HL-60 (cell line): ENCODE measurements at regions not wholly inside any gene's neighbourhood (a gene's known extent, or its start where the extent isn't known, plus 50 kb on each side); places are given as distances from the start of the nearest gene placed in this dataset.

Source experiments
- DNase-seq, 2 experiments: peaks; one replicate each; pipeline ENCODE4 v3.0.0-alpha.2; 2010 to 2020; ENCODE audit warnings: low read depth in 1 of 2, low spot score in 1 of 2
- H3K27ac ChIP-seq: fragments of 250-450 bp; sonication (Bioruptor Pico); replicated peaks from 2 replicates; pipeline ENCODE4 v1.5.1; 2020; ENCODE audit warnings: mild to moderate bottlenecking, moderate library complexity
- H3K27me3 ChIP-seq: fragments of 250-450 bp; sonication (Bioruptor Pico); 2 replicates; pipeline ENCODE4 v1.5.1; 2021; ENCODE audit warnings: mild to moderate bottlenecking, moderate library complexity; ENCODE audit not compliant: insufficient read depth, poor library complexity, severe bottlenecking
- H3K4me3 ChIP-seq: replicated peaks from 2 replicates; pipeline ENCODE4 v1.5.1; 2011; ENCODE audit warnings: mild to moderate bottlenecking, control low read depth, low read length; ENCODE audit not compliant: insufficient read depth
- GABPA ChIP-seq: IDR thresholded peaks from 2 replicates; pipeline ENCODE4 v1.6.1; 2012; ENCODE audit warnings: low read depth
- POLR2AphosphoS5 ChIP-seq: IDR thresholded peaks from 2 replicates; pipeline ENCODE4 v1.6.1; 2012; ENCODE audit warnings: low read depth
- SPI1 ChIP-seq: IDR thresholded peaks from 2 replicates; pipeline ENCODE4 v1.6.1; 2012; ENCODE audit warnings: low read depth, mild to moderate bottlenecking, borderline replicate concordance
- TF ChIP-seq, protein P1 (sequence below): IDR thresholded peaks from 2 replicates; pipeline ENCODE4 v1.6.1; 2012; ENCODE audit warnings: low read depth; ENCODE audit not compliant: insufficient replicate concordance
- TF ChIP-seq, protein P2 (sequence below): IDR thresholded peaks from one replicate; pipeline ENCODE4 v1.5.1; 2011; ENCODE audit warnings: low read length, control low read depth, inconsistent platforms; ENCODE audit not compliant: insufficient read depth

DNA sequence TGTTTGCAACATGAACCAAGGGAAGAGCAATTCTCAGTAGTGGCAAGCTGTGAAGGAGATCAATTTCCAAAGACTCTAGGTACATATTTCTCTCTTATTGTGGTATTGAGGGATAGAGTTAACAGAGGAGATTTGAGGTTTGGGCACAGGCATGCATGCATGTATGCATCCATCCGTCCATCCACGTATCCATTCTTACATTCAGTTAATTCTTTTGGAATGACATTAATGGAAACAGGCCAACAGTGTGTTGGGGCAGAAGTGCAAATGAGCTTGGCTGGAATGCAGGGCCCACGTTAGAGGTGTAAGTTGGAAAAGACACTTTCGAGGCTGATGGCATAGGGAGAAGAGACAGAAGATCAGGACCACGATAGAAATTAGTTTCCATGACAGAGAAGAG is 216.9 kb upstream of the PELI2 start:
- no peak overlapping the region for H3K27ac ChIP-seq
- no peak overlapping the region for H3K4me3 ChIP-seq
- no peaks in the 10 kb centered on the region for H3K27me3 ChIP-seq
- TF ChIP-seq GABPA (no peak), SPI1 (no peak), POLR2AphosphoS5 (no peak)
- TF ChIP-seq, protein P1, sequence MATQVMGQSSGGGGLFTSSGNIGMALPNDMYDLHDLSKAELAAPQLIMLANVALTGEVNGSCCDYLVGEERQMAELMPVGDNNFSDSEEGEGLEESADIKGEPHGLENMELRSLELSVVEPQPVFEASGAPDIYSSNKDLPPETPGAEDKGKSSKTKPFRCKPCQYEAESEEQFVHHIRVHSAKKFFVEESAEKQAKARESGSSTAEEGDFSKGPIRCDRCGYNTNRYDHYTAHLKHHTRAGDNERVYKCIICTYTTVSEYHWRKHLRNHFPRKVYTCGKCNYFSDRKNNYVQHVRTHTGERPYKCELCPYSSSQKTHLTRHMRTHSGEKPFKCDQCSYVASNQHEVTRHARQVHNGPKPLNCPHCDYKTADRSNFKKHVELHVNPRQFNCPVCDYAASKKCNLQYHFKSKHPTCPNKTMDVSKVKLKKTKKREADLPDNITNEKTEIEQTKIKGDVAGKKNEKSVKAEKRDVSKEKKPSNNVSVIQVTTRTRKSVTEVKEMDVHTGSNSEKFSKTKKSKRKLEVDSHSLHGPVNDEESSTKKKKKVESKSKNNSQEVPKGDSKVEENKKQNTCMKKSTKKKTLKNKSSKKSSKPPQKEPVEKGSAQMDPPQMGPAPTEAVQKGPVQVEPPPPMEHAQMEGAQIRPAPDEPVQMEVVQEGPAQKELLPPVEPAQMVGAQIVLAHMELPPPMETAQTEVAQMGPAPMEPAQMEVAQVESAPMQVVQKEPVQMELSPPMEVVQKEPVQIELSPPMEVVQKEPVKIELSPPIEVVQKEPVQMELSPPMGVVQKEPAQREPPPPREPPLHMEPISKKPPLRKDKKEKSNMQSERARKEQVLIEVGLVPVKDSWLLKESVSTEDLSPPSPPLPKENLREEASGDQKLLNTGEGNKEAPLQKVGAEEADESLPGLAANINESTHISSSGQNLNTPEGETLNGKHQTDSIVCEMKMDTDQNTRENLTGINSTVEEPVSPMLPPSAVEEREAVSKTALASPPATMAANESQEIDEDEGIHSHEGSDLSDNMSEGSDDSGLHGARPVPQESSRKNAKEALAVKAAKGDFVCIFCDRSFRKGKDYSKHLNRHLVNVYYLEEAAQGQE: no peak
- no peak for DNase-seq

DNA sequence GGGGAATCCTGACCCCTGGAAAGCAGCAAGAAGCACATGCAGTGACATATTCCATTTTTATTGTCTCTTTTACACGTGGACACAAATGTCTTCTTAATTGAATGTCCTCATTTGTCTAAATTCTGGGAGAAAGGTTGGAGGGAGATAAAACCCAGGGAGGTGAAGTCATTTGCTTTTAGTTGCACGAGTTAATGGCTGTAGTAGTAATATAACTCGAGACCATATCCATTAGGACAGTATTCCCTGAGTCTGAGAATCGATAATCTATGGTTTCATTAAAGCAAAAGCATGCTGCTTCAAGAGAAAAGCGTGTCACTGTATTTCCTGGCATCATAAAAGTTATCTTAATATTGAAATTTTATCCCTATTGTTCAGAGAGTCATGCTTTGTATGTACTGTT is 216.0 kb upstream of the PELI2 start:
- H3K27ac ChIP-seq: no peak overlapping the region
- H3K27me3 ChIP-seq: no peaks in the 10 kb centered on the region
- no peak overlapping the region for H3K4me3 ChIP-seq
- DNase-seq: no peak
- TF ChIP-seq POLR2AphosphoS5 (no peak), GABPA (no peak), SPI1 (no peak)
- TF ChIP-seq, protein P2, sequence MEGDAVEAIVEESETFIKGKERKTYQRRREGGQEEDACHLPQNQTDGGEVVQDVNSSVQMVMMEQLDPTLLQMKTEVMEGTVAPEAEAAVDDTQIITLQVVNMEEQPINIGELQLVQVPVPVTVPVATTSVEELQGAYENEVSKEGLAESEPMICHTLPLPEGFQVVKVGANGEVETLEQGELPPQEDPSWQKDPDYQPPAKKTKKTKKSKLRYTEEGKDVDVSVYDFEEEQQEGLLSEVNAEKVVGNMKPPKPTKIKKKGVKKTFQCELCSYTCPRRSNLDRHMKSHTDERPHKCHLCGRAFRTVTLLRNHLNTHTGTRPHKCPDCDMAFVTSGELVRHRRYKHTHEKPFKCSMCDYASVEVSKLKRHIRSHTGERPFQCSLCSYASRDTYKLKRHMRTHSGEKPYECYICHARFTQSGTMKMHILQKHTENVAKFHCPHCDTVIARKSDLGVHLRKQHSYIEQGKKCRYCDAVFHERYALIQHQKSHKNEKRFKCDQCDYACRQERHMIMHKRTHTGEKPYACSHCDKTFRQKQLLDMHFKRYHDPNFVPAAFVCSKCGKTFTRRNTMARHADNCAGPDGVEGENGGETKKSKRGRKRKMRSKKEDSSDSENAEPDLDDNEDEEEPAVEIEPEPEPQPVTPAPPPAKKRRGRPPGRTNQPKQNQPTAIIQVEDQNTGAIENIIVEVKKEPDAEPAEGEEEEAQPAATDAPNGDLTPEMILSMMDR: no peak
- TF ChIP-seq, protein P1: no peak

DNA sequence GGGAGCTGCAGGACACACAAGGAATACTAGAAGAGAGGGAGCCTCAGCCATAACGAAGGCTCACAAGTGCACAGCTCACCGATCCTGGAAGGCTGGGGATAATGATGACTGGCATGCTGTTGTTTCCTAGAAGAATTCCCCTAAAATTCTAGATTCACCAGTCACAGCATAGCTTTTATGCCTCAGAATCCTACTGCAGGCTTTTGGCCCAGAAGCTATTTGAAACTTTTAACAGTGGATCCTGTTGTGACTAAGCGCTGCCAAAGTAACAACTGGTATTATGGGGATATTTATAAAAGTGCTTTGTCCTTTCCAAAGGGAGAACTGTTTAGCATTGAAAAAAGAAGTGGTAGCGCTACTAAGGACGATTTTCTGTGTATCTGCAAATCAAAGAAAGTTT is 214.1 kb upstream of the PELI2 start:
- Histone ChIP-seq H3K27me3 (no peaks in the 10 kb centered on the region), H3K27ac (no peak overlapping the region), H3K4me3 (no peak overlapping the region)
- DNase-seq: no peak
- no peak for TF ChIP-seq SPI1
- no peak for TF ChIP-seq GABPA
- TF ChIP-seq, protein P2: no peak
- TF ChIP-seq POLR2AphosphoS5: no peak

DNA sequence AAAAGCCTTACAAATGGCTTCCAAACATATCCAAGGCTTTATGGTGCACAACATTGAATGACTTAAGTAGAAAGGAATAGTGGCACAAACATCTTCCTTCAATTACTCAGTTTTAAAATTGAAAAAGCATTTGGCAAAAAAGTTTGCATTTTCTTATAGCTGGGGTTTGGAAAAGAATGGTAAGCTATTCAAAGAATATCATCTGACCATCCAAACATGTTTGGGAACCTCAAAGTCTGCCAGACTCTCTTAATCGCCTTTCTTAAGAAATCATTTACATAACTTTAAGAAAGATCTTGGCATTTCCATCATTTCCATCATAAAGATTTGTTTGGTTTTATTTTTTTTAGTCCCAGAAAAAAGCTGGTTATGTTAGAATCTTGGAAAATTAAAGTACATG is 210.1 kb upstream of the PELI2 start:
- H3K4me3 ChIP-seq: no peak overlapping the region
- TF ChIP-seq, protein P1: no peak
- TF ChIP-seq POLR2AphosphoS5: no peak
- no peak for TF ChIP-seq SPI1
- no peak for TF ChIP-seq GABPA
- TF ChIP-seq, protein P2: no peak
- no peaks in the 10 kb centered on the region for H3K27me3 ChIP-seq
- H3K27ac ChIP-seq: no peak overlapping the region
- DNase-seq: no peak
